OCI-LY7 (cell line): ENCODE measurements at regions not wholly inside any gene's neighbourhood (a gene's known extent, or its start where the extent isn't known, plus 50 kb on each side); places are given as distances from the start of the nearest gene placed in this dataset.

Experiments
- BruUV-seq: library from RNA; stranded (reverse); fragments of 400-500 nt; replicated peaks from 2 replicates; lab custom pipeline; 2021; lab: Mats Ljungman, UMichigan
- CTCF ChIA-PET: fragments of 300-600 bp; sonication (Branson Sonifier 250); formaldehyde crosslinking; loops from one replicate; lab custom pipeline; 2022; ENCODE audit warnings: antibody characterized with exemption; ENCODE audit not compliant: unreplicated experiment; lab: Charles Lee
- POLR2A ChIA-PET: fragments of 300-600 bp; sonication (Branson Sonifier 250); formaldehyde crosslinking; loops from one replicate; lab custom pipeline; 2022; ENCODE audit warnings: antibody characterized with exemption; lab: Charles Lee
- DNase-seq: peaks from one replicate; pipeline ENCODE4 v3.0.0-alpha.2; 2015; ENCODE audit warnings: low spot score
- H2AFZ ChIP-seq: fragments of 200-600 bp; sonication (generic), shearing (Covaris generic); 2 replicates; pipeline ENCODE4 v1.6.1; 2014; ENCODE audit warnings: mild to moderate bottlenecking, antibody characterized with exemption, low read length, moderate library complexity
- H3K27ac ChIP-seq: fragments of 200-600 bp; sonication (generic); 2 replicates; pipeline ENCODE4 v1.5.1; 2014; ENCODE audit warnings: mixed run types, low read depth, mild to moderate bottlenecking, moderate library complexity, low read length, inconsistent platforms; ENCODE audit not compliant: poor library complexity, severe bottlenecking
- H3K36me3 ChIP-seq: fragments of 200-600 bp; sonication (generic); 2 replicates; pipeline ENCODE4 v1.6.1; 2014; ENCODE audit warnings: mild to moderate bottlenecking, antibody characterized with exemption, low read length, moderate library complexity, mixed read lengths; ENCODE audit not compliant: insufficient read depth
- H3K4me1 ChIP-seq: fragments of 200-600 bp; sonication (generic); 2 replicates; pipeline ENCODE4 v1.5.1; 2014; ENCODE audit warnings: mild to moderate bottlenecking, low read length; ENCODE audit not compliant: insufficient read depth, poor library complexity, severe bottlenecking
- H3K4me2 ChIP-seq: fragments of 200-600 bp; sonication (generic); 2 replicates; pipeline ENCODE4 v1.6.1; 2014; ENCODE audit warnings: mild to moderate bottlenecking, low read length
- H3K4me3 ChIP-seq: fragments of 200-600 bp; sonication (generic); 2 replicates; pipeline ENCODE4 v1.5.1; 2014; ENCODE audit warnings: mild to moderate bottlenecking, low read depth, low read length; ENCODE audit not compliant: poor library complexity, severe bottlenecking
- H3K79me2 ChIP-seq: fragments of 200-600 bp; sonication (generic); 2 replicates; pipeline ENCODE4 v1.6.1; 2016; ENCODE audit warnings: low read depth, mild to moderate bottlenecking, low read length, moderate library complexity, mixed read lengths; ENCODE audit not compliant: insufficient read depth
- H3K9me2 ChIP-seq: fragments of 200-600 bp; sonication (generic); 2 replicates; pipeline ENCODE4 v1.6.1; 2016; ENCODE audit warnings: mild to moderate bottlenecking, low read length, mixed read lengths; ENCODE audit not compliant: insufficient read depth
- H3K9me3 ChIP-seq: fragments of 200-600 bp; sonication (generic); 2 replicates; pipeline ENCODE4 v1.6.1; 2014; ENCODE audit warnings: mild to moderate bottlenecking, mixed run types, low read length, mixed read lengths
- H4K20me1 ChIP-seq: fragments of 200-600 bp; sonication (generic); 2 replicates; pipeline ENCODE4 v1.6.1; 2014; ENCODE audit warnings: mild to moderate bottlenecking, antibody characterized with exemption, low read length, moderate library complexity, mixed read lengths; ENCODE audit not compliant: insufficient read depth
- CTCF ChIP-seq: fragments of 200-600 bp; sonication (generic); conservative IDR thresholded peaks from 2 replicates; pipeline ENCODE4 v1.5.1; 2014; ENCODE audit warnings: mild to moderate bottlenecking, antibody characterized with exemption, low read length, moderate library complexity, mixed read lengths
- EZH2phosphoT487 ChIP-seq: fragments of 200-600 bp; sonication (generic); IDR thresholded peaks from 2 replicates; pipeline ENCODE4 v1.6.1; 2018; ENCODE audit warnings: low read depth, borderline replicate concordance, mild to moderate bottlenecking, mixed run types, antibody characterized with exemption, low read length, moderate library complexity, mixed read lengths
- intact Hi-C: fragments of 100-400 bp; cut with micrococcal nuclease; formaldehyde crosslinking; loops from one replicate; pipeline ENCODE4 v1.10.0; 2022; ENCODE audit not compliant: unreplicated experiment

DNA sequence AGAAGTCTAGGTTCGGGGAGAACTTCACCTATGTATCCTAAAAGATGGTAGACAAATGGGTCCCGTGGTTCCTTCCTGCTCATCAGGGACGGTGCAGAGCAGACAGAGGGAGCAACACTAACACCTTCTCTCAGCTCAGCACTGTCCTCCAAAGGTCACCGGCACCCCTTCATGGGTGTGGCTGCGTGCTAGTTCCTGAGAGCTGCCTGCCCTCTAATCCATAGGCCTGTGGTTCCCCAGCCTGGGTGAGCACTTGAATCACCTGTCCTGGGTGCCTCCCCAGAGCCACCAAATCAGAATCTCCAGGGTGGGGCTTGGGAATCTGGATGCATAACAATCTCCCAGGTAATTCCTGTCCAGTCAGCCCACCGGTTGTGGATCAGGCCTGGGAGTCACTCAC lies 113.9 kb upstream of the TMEM45B start:
- H3K9me2 ChIP-seq = no peaks in the 10 kb centered on the region
- H3K36me3 ChIP-seq = no peaks in the 10 kb centered on the region
- H3K79me2 ChIP-seq = no peaks in the 10 kb centered on the region
- no peak for DNase-seq
- H3K9me3 ChIP-seq = no peaks in the 10 kb centered on the region
- no peak overlapping the region for H3K27ac ChIP-seq
- TF ChIP-seq EZH2phosphoT487 = no peak
- no peak for TF ChIP-seq CTCF
- no peak overlapping the region for H3K4me3 ChIP-seq
- BruUV-seq = no TSS peak
- no peak overlapping the region for H2AFZ ChIP-seq
- no peaks in the 10 kb centered on the region for H3K4me1 ChIP-seq
- H3K4me2 ChIP-seq = no peak overlapping the region
- ChIA-PET CTCF (no interaction called here), POLR2A (interaction anchor here (0.7 kb wide), 1 partner anchor 41 kb away, joined by 3 read pairs; no protein-coding TSS in a partner anchor)
- H4K20me1 ChIP-seq = no peaks in the 10 kb centered on the region
- intact Hi-C loops = no loop called here

DNA sequence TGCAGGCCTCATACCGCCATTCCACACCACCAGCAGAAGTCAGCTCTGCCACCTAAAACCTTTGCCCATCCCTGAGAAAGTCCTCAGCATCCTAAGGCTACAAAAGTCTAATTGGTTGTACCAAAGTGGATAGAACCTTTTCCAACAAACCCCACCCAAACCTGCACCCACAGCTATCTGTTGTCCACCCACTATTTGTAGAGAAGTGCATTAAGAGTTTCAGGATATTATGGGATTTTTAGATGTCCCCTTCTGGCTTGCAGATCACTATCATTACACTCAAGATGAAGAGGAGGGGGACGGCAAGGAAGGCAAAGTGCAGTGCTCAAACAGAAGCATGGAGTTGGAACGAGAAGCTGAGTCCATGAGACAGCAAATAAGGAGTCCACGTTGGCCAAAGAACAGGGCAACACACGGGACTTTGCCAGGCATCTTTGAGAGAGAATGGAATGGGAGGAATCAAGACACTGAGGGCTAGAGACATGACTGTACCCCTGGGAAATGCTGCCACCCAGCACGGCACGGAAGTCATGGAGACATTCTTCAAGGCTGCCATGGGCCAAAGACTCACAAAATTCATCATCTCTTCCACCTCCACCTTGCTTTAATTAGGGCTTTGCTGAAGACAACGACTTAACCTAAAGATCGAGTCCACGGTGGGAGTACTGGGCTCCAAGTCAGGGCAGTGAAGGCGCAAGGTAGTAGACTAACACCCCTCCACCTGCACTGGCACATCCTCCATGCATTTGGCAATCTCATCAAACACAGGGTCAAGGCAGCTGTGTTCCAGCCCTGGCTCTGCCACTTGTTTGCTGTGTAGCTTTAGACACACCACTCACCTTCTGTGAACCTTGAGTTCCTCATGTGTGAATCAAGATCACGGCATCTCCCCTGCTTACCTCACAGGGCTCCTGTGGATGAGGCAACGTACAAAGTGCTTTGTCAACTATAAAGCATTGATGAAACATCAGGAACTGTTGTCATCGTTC lies 112.9 kb upstream of the TMEM45B start:
- Histone ChIP-seq H3K27ac (no peak overlapping the region), H4K20me1 (no peaks in the 10 kb centered on the region), H3K9me3 (no peaks in the 10 kb centered on the region), H3K79me2 (no peaks in the 10 kb centered on the region), H3K36me3 (no peaks in the 10 kb centered on the region), H2AFZ (no peak overlapping the region), H3K9me2 (no peaks in the 10 kb centered on the region), H3K4me2 (no peak overlapping the region), H3K4me3 (no peak overlapping the region), H3K4me1 (no peaks in the 10 kb centered on the region)
- no peak for DNase-seq
- ChIA-PET POLR2A (no interaction called here), CTCF (no interaction called here)
- no TSS peak for BruUV-seq
- no peak for TF ChIP-seq EZH2phosphoT487
- TF ChIP-seq CTCF = no peak
- intact Hi-C loops = no loop called here

DNA sequence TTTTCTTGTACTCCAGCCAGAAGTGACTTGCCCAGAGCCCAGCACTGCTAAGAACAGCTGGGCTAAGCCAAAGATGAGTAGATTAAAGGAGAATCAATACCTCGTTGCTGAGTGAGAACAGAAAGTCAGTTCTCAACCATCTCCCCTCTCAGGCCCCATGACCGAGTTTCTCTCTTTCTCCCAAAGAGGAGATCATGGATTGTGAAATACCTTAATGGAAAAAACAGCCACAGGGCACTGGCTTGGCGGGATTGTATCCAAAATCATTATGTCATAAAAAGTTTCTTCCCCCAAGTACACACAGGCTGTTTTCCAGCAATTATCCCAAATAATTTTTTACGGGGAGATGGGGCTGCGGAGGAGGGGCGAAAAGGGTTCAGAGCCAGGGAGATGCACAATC lies 111.8 kb upstream of the TMEM45B start:
- no peaks in the 10 kb centered on the region for H4K20me1 ChIP-seq
- no peak for DNase-seq
- no peaks in the 10 kb centered on the region for H3K4me1 ChIP-seq
- no peaks in the 10 kb centered on the region for H3K36me3 ChIP-seq
- TF ChIP-seq EZH2phosphoT487 (no peak), CTCF (no peak)
- no peaks in the 10 kb centered on the region for H3K79me2 ChIP-seq
- H3K27ac ChIP-seq = no peak overlapping the region
- no peaks in the 10 kb centered on the region for H3K9me2 ChIP-seq
- POLR2A ChIA-PET = no interaction called here
- H3K4me3 ChIP-seq = no peak overlapping the region
- BruUV-seq = no TSS peak
- no peaks in the 10 kb centered on the region for H3K9me3 ChIP-seq
- CTCF ChIA-PET = no interaction called here
- H3K4me2 ChIP-seq = no peak overlapping the region
- H2AFZ ChIP-seq = no peak overlapping the region
- intact Hi-C loops = no loop called here
